HFFc6 (cell line): ENCODE measurements at regions not wholly inside any gene's neighbourhood (a gene's known extent, or its start where the extent isn't known, plus 50 kb on each side); places are given as distances from the start of the nearest gene placed in this dataset.

ENCODE experiments used
- DNase-seq: peaks from one replicate; pipeline ENCODE4 v3.0.0-alpha.2; 2018
- H3K27ac Mint-ChIP-seq: 2 replicates; pipeline ENCODE4 v1.8.0; 2020; ENCODE audit warnings: mild to moderate bottlenecking, mixed read lengths
- H3K27me3 Mint-ChIP-seq: 2 replicates; pipeline ENCODE4 v1.8.0; 2021; ENCODE audit warnings: mild to moderate bottlenecking, moderate library complexity, mixed read lengths; ENCODE audit not compliant: insufficient read depth
- H3K36me3 Mint-ChIP-seq: 2 replicates; pipeline ENCODE4 v1.8.0; 2021; ENCODE audit warnings: low read depth, mixed read lengths
- H3K4me1 Mint-ChIP-seq: 2 replicates; pipeline ENCODE4 v1.8.0; 2020; ENCODE audit warnings: low read depth, mixed read lengths
- H3K4me3 Mint-ChIP-seq: 2 replicates; pipeline ENCODE4 v1.8.0; 2020; ENCODE audit warnings: mild to moderate bottlenecking, moderate library complexity, mixed read lengths
- H3K9me3 Mint-ChIP-seq: 2 replicates; pipeline ENCODE4 v1.8.0; 2020; ENCODE audit warnings: mild to moderate bottlenecking, mixed read lengths
- CTCF ChIP-seq: fragments of 200-600 bp; sonication (generic); IDR thresholded peaks from 2 replicates; pipeline ENCODE4 v1.5.0; 2021; ENCODE audit warnings: antibody characterized with exemption, mild to moderate bottlenecking

GRCh38 chr11:38456371-38456770 is 1858.3 kb upstream of the RAG2 start:
- Mint-ChIP-seq H3K36me3 (no peaks in the 10 kb centered on the region), H3K27me3 (no peaks in the 10 kb centered on the region), H3K27ac (no peak overlapping the region), H3K4me3 (no peak overlapping the region), H3K9me3 (peaks cover 7% of the 10 kb centered on the region; the same call in 1 of the 2 replicates), H3K4me1 (no peaks in the 10 kb centered on the region)
- no peak for DNase-seq
- no peak for TF ChIP-seq CTCF

DNA sequence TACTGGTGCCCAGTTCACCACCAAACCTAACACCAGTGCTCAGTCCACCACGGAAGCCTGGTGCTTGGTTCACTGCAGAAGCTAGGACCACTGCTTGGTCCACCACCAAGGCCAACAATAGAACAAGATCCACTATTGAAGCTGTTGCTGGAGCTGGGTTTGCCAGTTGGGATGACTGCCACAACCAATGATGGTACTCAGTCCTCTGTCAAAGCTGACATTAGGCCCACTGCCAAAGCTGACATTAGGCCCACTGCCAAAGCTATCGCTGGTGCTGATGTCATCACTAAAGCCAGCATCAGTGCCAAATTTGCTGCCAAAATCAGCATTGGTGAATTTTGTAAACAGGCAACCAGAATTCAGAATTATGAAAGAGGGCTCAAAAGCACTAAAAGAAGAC is 1850.2 kb upstream of the RAG2 start:
- Mint-ChIP-seq H3K4me3 (no peak overlapping the region), H3K36me3 (no peaks in the 10 kb centered on the region), H3K27ac (no peak overlapping the region), H3K27me3 (no peaks in the 10 kb centered on the region), H3K9me3 (peaks cover 26% of the 10 kb centered on the region), H3K4me1 (no peaks in the 10 kb centered on the region)
- DNase-seq, result no peak
- no peak for TF ChIP-seq CTCF

DNA sequence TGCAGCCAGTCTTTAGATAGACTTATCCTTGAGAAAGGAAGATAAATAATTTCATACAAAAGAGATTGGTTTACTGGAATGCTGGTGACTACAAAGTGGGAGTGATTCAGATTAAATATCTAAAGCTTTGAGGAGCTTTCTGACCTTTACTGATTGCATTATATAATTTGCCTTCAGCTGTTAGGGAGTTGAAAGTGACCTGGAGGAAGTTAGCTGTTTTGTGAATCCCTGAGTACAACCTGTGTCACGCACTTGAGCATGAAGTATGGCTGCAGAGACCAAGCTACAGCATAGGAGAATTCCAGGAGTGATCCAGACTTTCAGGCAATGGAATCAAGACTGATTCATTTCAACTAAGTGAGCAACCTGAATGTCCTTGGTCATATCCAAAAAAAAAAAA is 1848.3 kb upstream of the RAG2 start:
- no peaks in the 10 kb centered on the region for H3K4me1 Mint-ChIP-seq
- peaks cover 26% of the 10 kb centered on the region for H3K9me3 Mint-ChIP-seq

DNA sequence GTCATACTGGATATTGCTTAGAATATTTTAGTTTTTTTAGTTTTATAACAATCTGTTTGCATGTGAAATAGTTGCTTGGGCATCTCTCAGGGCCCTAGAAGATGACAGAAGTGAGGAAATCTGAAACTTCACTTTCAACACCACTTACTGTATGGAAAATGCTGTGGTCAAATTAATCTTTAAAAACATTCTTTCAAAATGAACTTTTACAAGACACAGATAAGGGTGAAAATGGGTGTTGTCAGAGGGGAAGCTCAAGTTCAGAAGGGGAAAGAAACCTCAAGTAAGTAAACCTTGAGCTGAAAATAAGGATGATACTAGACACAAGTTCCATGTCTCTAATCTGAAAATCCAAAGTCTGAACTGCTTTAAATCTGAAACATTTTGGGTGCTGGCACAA is 1840.1 kb upstream of the RAG2 start:
- 0 out of 2 replicates have a peak, but pooled peaks cover 4% of the 10 kb centered on the region for H3K9me3 Mint-ChIP-seq
- no peaks in the 10 kb centered on the region for H3K4me1 Mint-ChIP-seq
- no peak overlapping the region for H3K27ac Mint-ChIP-seq
- H3K4me3 Mint-ChIP-seq, result no peak overlapping the region
- no peaks in the 10 kb centered on the region for H3K36me3 Mint-ChIP-seq
- TF ChIP-seq CTCF, result no peak
- no peak for DNase-seq
- H3K27me3 Mint-ChIP-seq, result peaks cover 1% of the 10 kb centered on the region; the same call in 1 of the 2 replicates

More for the DNA sequence above, 1848.3 kb upstream of the RAG2 start:
- no peak for DNase-seq
- TF ChIP-seq CTCF, result no peak
- Mint-ChIP-seq H3K4me3 (no peak overlapping the region), H3K27ac (no peak overlapping the region), H3K27me3 (no peaks in the 10 kb centered on the region), H3K36me3 (no peaks in the 10 kb centered on the region)

GRCh38 chr11:38425578-38425977 is 1827.5 kb upstream of the RAG2 start:
- TF ChIP-seq CTCF, result no peak
- no peaks in the 10 kb centered on the region for H3K27me3 Mint-ChIP-seq
- H3K4me1 Mint-ChIP-seq, result no peaks in the 10 kb centered on the region
- H3K4me3 Mint-ChIP-seq, result no peak overlapping the region
- H3K9me3 Mint-ChIP-seq, result peaks cover 12% of the 10 kb centered on the region; the same call in 1 of the 2 replicates
- no peaks in the 10 kb centered on the region for H3K36me3 Mint-ChIP-seq
- DNase-seq, result no peak
- H3K27ac Mint-ChIP-seq, result no peak overlapping the region

GRCh38 chr11:38423042-38423441 is 1825.0 kb upstream of the RAG2 start:
- DNase-seq, result no peak
- H3K4me1 Mint-ChIP-seq, result no peaks in the 10 kb centered on the region
- no peaks in the 10 kb centered on the region for H3K36me3 Mint-ChIP-seq
- no peak for TF ChIP-seq CTCF
- peaks cover 20% of the 10 kb centered on the region for H3K9me3 Mint-ChIP-seq
- H3K27me3 Mint-ChIP-seq, result no peaks in the 10 kb centered on the region
- no peak overlapping the region for H3K27ac Mint-ChIP-seq
- no peak overlapping the region for H3K4me3 Mint-ChIP-seq
